LoVo (cell line): ENCODE measurements at regions not wholly inside any gene's neighbourhood (a gene's known extent, or its start where the extent isn't known, plus 50 kb on each side); places are given as distances from the start of the nearest gene placed in this dataset.

Source experiments
- DNase-seq: peaks from one replicate; pipeline ENCODE4 v3.0.0-alpha.2; 2016; ENCODE audit warnings: low spot score

DNA sequence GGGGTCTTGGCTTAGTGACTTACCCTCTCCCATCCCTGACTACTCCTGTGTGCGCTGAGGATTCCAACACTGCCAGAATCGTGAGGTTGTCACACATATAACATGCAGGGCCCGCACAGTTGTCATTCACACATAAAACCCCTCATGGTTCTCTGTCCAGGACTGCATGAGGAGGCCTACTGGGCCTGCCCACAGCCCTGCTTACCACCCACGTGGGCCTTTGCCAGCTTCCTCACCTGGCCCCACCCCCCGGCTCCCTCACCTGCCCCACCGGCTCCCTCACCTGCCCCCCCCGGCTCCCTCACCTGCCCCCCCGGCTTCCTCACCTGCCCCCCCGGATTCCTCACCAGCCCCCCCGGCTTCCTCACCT, 197.2 kb downstream of the TEX29 start:
- no peak for DNase-seq

DNA sequence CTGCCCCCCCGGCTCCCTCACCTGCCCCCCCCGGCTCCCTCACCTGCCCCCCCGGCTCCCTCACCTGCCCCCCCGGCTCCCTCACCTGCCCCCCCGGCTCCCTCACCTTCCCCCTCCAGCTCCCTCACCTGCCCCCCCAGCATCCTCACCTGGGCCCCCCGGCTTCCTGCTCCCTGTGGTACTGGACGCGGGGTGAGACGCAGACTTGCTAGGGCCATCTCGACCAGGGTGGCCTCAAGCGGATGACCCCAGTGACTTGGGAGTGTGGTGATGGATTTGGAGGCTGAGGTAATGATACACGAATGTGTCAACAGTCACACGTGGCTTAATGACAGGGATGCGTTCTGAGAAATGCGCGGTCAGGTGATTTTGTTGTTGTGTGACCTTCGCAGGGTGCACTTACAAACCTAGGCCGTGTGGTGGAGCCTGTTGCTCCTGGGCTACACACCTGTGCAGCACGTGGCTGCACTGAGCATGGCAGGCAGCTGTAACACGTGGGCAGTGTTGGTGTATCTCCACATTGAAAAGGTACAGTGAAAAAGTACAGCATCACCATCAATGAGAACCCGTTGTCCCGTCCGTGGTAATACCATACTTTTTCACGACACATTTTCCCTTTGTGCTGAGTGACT, 197.8 kb downstream of the TEX29 start:
- no peak for DNase-seq

DNA sequence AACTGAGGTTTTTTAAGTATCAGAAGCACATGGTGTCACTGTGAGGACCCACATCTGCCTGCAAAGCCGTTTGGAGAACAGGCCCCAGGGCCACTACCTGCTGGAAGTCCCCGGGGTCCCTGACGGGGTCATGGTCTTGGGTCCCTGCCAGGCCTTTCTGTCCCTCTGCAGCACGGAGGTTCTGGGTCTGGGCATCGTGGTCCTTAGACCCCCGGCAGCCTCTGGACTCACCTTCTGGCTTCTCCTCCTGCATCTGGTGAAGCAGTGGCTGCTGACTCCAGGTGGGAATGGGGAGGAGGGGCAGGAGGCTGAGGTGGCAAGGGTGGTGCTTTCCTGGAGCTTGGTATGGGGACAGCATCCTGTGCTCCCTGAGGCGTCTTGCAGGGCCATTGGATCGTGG, 198.6 kb downstream of the TEX29 start:
- no peak for DNase-seq

DNA sequence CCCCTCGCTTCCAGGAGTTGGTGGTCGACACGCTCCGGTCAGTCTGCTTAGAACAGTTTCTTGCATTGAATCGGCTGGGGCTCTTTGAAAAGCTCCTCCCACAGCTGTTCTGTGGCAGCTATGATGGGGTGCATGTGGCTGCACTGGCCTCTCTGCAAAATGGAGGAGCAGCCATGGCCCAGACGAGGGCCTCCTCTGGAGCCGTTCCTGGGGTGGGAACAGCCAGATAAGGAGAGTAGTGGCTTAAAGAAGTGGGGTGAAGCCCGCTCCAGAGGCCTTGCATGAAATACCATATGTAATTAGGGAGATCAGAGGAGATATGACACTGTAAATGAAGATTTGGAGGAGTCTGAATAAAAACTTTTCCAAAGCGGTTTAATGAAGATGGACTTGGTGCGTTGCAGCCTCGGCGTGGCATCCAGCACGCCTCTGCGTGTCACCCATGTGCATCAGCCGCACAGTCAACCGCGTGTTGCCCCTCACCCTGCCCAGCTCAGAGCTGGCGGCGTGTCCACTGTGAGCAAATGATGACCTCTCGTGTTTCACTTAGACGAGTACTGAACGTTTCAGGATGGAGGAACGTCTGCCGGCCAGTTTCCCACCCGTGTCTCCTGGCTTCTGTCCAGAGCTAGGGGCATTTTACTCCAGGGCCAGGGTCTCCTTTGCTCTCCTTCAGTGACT, 199.2 kb downstream of the TEX29 start:
- DNase-seq: no peak

DNA sequence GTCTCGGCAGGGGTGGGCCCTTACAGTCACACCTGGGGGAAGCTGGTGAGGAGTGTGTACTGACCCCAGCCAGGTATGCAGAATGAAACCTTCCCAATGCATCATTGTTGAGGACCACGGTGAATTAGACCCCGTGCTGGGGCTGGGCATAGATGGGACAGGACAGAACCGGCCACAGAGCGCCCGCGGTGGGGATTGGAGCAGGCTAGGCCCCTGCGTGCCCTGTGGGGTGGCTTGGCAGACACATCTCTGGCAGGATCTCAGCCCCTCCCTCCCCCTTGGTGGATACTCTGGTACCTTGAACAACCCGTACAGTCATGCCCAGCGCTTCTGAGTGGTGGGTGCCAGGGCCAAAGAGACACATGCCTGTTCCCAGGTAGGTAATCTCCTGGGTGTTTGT, 200.6 kb downstream of the TEX29 start:
- no peak for DNase-seq

DNA sequence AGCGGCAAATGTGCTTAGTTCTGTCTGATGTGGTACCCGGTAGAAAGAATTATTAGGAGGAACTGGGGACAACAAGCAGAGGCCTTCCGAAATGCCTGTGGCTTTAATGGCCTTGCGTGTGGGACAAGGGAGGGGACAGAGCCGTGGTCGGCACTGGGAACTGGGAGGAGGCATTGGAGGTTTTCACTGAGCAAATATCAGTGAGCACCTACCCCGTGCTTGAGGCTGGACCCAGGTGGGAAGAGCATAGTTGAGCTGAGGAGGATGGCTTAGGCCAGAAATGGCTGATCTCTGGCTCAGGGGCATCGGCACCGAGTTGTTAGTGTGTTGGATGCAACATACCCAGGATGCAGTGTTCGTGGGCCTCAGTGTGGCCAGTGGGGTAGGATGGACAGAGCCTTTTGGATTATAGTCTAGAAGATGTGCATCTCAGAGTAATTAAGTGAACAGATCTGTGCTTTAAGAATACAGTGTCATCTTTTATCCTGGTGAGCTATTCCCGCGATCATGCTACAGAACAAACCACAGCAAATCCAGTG, 201.3 kb downstream of the TEX29 start:
- no peak for DNase-seq

DNA sequence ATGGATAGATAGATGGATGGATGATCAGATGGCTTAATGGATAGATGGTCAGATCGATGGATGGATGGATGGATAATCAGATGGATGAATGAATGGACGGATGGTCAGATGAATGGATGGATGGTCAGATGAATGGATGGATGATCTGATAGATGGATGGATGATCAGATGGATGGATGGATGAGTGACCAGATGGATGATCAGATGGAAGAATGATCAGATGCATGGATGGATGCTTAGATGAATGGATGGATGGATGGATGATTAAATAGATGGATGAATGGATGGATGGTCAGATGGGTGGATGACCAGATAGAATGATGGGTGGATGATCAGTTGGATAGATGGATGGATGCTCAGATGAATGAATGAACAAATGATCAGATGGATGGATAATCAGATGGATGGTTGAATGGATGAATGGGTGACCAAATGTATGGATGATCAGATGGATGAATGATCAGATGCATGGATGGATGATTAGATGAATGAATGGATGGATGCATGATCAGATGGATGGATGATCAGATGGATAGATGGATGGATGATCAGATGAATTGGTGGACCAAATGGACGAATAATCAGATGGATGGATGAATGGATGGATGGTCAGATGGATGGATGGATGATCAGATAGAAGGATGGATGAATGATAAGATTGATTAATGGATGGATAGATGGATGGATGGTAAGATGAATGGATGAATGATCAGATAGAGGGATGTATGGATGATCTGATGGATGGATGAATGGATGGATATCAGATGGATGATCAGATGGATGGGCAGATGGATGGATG, 205.1 kb downstream of the TEX29 start:
- no peak for DNase-seq

DNA sequence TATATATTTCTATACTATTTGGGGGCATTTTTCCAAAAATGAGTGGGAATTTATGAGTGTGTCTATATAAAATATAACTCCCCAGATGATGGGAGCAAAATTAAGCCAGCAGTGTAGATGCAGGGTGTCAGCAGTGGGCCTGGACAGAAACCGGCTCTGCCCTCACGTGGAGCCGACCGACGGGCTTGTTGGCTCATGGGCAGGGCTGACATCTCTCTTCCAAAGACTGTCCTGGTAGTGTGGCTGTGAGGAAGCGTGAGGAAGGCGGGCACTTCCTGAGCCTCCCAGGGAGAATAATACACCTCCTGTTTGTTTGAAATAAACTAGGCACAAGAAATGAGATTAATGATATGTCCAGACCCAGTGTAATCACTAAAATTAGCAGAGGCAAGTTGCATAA, 206.5 kb downstream of the TEX29 start:
- DNase-seq: no peak

DNA sequence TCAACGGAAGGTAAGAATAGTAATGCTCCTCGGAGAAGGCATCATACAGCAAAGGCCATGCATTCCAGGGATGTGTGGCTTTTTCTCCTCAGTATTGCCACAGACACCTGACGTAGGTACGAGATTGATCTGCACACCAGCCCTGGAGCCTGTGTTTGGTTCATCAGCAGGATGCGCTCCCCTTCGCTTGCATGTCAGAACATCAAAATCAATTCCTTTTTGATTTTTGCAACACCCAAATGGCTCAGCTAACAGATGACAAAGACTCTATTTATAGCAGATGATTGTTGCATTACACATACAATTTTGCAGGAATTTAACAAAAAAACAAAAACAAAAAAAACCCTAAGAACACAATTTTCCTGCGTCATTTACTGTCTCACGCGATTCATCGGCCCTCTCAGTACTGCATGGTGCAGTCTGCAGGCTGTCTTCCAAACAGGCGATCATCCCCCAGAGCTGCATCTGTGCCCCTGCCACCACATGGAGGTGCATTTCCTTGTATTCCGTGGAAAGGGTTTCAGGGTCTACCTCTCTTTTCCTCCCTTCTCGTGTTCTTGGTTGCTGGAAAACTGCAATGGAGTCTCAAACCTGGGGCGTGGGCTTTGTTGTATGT, 207.3 kb downstream of the TEX29 start:
- DNase-seq: no peak

DNA sequence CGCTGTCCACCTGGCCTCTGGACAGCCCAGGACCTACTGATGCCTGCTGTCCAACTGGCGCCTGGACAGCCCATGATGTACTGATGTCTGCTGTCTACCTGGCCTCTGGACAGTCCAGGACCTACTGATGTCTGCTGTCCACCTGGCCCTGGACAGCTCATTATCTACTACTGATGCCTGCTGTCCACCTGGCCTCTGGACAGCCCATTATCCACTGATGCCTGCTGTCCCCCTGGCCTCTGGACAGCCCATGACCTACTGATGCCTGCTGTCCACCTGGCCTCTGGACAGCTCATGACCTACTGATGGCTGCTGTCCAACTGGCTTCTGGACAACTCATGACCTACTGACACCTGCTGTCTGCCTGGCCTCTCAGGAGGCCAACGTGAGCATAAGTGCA, 208.1 kb downstream of the TEX29 start:
- DNase-seq: no peak

DNA sequence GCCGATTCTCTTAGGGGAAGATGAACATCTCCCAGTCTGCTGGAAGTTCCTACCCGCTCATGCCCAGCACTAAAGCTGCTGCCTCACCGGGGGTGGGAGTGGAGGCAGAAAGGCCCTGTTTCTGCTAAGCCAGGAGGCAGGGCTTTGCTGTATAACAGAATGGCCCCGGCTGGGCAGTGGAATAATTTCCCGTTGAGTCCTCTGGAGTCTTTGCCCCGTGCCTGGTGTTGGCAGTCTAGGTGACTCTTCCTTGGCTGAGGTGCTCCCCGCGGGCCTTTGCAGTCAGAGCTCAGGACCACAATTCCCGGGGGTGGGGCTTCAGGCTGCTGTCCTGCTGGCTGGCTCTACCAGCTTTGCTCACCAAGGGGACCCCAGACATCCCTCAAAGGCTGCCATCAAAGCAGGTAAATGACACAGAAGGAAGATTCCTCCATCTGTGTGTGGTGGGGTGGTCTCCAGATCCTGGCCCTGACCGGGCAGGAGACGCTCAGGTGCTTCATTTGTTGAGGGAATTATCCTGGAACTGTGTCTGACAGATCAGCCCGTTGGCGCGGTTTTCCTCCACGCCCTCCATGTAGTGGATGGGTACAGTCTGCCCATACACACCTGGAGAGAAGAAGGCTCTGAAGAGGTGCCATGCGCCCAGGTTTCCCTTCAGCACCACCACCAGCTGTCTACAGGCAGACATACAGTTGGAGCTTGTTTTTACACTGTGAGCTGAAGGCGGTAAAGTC, 209.9 kb downstream of the TEX29 start:
- no peak for DNase-seq

DNA sequence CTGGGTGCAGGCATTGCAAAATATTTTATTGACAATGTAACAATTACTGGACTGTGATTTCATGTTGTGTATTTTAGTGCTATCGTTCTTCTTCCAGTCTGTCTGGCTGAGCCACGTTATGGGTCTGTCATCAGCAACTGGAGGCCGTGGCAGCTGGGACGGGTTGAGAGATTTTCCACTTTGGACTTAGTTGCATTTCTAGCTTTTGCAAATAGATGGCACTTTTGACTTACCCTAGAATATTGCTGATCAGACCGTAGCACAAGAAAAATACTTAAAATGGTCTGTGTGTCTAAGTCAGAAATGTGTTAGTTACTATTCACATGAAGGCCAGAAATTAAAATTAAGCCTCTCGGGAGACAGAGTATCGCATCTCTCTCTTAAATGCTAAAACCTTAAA, 211.1 kb downstream of the TEX29 start:
- no peak for DNase-seq

DNA sequence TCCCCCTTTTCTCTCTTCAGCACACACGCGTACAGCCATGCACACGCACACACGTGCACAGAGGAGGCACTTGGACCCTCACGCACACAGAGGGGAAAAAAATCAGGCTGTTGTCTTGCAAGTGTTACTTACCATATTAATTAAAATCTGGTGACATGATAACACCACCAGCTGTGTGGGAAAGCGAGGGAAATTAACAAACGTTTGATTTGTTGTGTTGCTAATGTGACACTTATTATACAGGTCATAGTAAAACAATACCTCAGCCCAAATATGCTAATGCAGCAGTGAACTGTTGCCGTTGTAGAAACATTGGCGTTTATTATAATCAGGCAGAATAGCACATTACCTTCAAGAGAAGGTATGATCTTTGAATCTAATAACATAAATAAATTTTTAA, 211.7 kb downstream of the TEX29 start:
- no peak for DNase-seq

DNA sequence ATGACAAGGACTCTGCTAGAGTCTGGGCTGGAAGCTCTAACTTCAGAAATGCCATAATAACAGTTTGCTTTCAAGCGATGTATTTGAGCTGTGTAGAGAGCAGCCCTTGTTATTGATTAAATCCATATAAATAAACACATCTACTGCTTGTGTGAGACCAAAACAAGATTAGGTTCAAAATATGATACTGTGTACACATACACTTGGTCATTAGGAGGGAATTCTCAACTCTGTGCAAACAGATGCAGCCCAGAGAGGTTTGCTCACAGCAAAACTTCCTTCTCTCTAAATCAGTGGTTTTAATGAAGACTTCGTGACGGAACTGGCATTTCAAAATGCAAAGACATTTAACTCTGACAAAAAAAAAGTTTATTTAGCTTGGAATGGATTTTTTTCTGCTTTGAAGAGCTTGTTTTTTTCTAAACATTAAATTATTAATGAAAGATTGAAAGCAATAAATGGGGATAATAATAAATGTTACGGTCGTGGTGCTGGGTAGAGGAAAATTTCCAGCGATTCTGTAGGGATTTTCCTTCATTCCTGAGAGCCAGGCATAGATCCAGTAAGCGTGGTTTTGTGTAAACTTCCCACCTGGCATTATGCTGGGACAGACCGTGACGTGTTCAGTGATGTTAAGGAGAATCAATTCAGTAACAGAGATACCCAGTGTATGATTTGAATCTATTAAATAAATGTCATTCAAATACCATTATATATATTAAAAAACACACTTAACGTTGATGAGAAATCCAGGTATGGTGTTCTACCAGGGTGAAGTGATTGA, 213.7 kb downstream of the TEX29 start:
- no peak for DNase-seq

DNA sequence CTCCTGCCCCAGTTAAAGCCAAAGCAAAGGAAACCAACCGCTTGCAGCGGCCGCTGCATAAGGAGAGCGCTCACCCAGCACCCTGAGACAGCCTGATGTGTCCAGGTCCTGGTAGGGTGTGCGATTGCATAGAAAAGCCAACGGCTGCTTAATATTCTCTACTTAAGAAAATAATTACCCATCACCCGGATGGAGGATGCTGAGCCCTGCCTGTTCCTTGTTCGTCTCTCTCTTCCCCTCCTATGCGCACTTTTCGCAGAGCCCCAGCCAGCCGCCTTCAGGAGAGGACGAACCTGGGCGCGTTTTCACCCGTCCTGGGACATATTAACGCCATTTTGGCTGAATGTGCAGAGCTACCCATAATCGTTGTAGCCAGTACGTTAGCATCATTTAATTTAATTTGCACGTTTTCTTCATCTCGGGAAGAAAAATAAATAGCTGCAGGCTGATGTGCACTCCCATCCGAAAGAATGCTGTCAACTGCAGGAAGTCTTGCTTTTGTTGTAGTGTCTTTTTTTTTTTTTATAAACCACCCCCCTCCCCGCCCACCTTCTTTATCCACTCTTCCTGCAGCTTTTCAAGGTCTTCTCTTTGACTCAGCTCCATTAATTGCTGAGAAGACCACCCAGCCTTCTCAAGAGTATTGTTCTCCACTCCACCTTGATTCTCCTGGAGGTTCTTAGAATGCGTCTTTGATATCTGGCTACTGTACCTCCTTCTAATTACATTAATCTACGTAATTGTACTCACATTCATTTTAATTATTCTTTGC, 214.5 kb downstream of the TEX29 start:
- DNase-seq: no peak

DNA sequence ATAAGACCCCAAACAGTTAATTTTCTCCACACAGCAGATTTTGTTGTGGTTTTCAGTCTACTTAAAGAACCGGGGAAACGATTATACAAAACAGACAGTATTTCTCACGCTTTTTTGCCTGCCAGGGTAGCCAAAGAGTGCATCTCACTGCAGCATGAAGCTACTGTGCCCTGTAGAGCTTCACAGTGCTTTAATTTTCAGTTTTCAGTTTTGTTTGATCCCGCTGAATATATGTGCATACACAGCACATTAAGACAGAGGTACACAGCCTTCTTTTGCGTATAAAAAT, 215.0 kb downstream of the TEX29 start:
- no peak for DNase-seq

DNA sequence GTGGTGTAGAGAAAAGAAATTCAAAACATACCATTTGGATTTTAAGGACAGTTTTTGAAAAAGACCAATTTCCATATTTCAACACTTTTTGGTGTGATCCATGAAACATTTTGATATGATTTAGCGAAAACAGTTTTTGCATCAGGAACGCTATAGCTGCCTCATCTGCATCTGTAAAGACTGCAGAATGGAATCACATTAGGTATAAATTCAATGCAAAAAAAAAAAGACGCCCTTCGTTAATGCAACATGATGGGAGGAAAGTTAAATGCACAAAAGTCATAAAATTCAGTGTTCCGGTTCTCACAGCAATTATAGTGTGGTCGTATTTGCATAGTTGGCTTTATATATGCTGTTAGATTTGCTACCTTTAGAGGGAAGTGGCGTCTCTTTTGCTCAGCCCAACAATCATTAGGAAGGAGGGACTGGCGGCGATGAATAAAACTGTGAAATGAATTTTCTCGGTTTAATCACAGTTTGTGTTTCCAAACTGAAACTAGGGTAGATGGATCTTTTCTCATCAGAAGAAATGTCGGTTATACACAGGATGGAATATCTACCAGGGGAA, 215.7 kb downstream of the TEX29 start:
- DNase-seq: no peak

DNA sequence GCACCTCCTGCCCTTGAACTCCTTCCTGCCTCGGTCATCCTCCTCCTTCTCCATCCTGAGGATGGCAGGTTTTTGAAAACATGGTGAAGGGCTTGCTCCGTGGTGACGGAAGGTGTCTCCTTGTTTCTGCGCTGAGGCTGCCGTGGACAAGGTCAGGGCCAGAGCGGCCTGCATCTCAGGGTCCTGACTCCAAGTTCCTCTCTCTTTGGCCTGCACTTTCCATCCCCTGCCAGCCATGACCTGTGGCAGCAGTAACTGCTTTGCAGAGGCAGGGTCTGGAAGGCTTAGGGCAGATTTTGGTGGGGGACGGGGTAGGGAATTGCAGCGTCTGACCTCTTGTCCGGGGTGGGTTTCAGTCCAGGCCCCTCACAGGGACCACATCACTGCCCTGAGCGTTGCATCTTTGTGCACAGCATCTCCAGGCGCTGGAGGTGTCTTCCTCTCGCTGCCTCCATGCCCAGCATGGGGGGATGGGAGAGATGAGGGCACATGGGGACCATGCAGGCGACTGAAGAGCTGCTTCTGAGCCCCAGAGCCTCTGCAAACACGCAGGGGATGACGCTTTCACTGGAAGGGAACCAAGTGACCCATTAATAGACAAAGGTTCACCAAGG, 216.8 kb downstream of the TEX29 start:
- DNase-seq: no peak

DNA sequence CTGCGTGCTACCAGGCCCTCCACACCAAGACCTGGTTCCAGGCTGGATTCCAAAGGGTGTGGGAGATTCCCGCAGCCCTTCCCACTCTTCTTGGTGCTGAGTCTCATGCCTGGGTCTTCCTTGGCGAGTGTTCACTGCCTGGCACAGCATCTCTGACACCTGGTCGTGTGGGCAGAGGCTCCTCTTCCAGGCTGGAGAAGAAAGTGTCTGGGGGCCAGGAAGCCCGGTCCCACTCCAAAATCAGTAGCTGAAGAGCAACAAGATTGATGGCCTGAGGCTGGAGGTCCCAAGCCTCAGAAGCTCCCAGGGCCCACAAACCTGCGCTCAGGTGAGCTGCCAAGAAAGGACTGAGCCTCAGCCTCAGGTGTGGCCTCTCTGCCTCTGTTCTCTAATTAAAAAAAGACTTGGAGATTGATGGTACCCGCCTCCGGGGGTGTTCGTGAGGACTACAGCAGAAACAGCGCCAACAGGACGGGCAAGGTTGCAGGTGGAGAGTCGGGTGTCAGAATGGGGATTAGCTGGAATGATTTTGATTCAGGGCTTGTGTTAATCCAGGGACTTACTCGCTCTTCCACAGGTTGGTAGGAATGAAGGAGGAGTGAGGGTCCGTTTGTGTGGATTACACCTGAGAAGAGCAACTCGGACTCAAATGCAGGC, 217.5 kb downstream of the TEX29 start:
- DNase-seq: no peak
